ENCODE measurements at regions not wholly inside any gene's neighbourhood (a gene's known extent, or its start where the extent isn't known, plus 50 kb on each side); places are given as distances from the start of the nearest gene placed in this dataset.
"Not testable (repeated sequence)": the region's sequence is repeated elsewhere in the genome, so short reads cannot be mapped to it uniquely, and the experiment has no call there.

DNA sequence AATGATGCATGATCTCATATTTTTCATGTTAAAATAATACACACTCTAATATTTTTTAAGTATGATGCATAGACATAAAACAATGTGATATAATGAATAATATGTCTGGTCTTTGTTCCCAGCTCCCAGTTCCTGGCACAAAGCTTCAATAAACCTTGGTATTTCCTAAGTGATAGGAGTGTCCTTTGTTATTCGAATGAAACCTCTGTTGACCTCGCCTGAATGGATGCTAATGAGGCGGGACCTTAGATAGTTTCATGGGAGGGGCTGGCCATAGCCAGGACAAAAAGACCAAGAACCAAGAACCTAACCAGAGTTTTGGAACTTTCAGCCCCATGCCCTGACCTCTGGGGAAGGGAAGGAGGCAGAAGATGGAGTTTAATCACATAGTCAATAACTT, 257.7 kb upstream of the COPS8 start:
- no peak overlapping the region for H2AFZ ChIP-seq (ENCODE audit: low read length, unreplicated experiment)
- peaks cover 8% of the 10 kb centered on the region; the same call in 1 of the 2 replicates for H3K27me3 ChIP-seq (ENCODE audit: insufficient read depth, low read length)
- no peak overlapping the region for H3K4me3 ChIP-seq (ENCODE audit: low read depth, low read length)
- H3K36me3 ChIP-seq (ENCODE audit: insufficient read depth, low read length): no peaks in the 10 kb centered on the region
- no peaks in the 10 kb centered on the region for H3K4me1 ChIP-seq (ENCODE audit: control insufficient read depth, insufficient read depth, low read length, unreplicated experiment)
- H3K79me2 ChIP-seq (ENCODE audit: control insufficient read depth, insufficient read depth, low read length, unreplicated experiment): no peaks in the 10 kb centered on the region
- H3K27ac ChIP-seq (ENCODE audit: low read depth, low read length): no peak overlapping the region

DNA sequence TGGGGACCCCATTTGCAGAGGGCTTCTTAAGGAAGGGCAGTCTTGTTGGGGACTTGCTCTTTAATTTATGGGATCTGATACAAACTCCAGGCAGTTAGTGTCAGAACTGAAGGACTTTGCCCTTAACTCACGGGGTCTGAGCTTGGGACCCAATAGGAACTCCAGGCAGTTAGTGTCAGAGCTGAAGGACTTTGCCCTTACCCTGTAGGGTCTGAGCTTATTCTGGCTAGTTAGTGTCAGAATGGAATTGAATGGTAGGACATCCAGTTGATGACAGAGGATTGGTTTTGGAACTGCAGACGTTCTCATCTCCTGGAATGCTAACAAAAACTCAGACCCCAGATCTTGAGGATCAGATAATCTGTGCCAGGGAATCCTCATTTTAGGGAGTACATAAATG, 256.9 kb upstream of the COPS8 start:
- no peak overlapping the region for H2AFZ ChIP-seq (ENCODE audit: low read length, unreplicated experiment)
- H3K27me3 ChIP-seq (ENCODE audit: insufficient read depth, low read length): peaks cover 8% of the 10 kb centered on the region; the same call in 1 of the 2 replicates
- H3K4me3 ChIP-seq (ENCODE audit: low read depth, low read length): no peak overlapping the region
- no peaks in the 10 kb centered on the region for H3K4me1 ChIP-seq (ENCODE audit: control insufficient read depth, insufficient read depth, low read length, unreplicated experiment)
- no peaks in the 10 kb centered on the region for H3K79me2 ChIP-seq (ENCODE audit: control insufficient read depth, insufficient read depth, low read length, unreplicated experiment)
- H3K36me3 ChIP-seq (ENCODE audit: insufficient read depth, low read length): no peaks in the 10 kb centered on the region
- H3K27ac ChIP-seq (ENCODE audit: low read depth, low read length): no peak overlapping the region

DNA sequence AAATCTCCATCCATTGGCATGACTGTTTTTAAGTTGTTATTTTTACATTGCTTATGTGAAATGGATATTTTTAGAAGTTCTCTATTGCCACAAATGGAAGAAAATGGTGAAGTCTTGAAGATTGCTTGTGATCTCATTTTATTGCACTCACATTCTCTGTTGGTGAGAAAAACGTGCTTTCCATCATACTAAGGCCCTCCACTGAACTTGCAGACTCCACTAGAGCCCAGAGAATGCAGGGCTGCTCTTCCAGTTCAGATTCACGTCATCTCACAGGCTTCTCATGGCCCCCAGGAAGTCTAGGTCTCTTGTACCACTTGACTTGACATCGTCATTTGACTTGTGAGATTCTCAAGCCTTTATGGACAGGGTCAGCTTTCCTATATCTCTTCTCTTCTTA, 254.8 kb upstream of the COPS8 start:
- H3K4me1 ChIP-seq (ENCODE audit: control insufficient read depth, insufficient read depth, low read length, unreplicated experiment): no peaks in the 10 kb centered on the region
- H3K4me3 ChIP-seq (ENCODE audit: low read depth, low read length): no peak overlapping the region
- peaks cover 8% of the 10 kb centered on the region; the same call in 1 of the 2 replicates for H3K27me3 ChIP-seq (ENCODE audit: insufficient read depth, low read length)
- H2AFZ ChIP-seq (ENCODE audit: low read length, unreplicated experiment): no peak overlapping the region
- H3K27ac ChIP-seq (ENCODE audit: low read depth, low read length): no peak overlapping the region
- no peaks in the 10 kb centered on the region for H3K79me2 ChIP-seq (ENCODE audit: control insufficient read depth, insufficient read depth, low read length, unreplicated experiment)
- no peaks in the 10 kb centered on the region for H3K36me3 ChIP-seq (ENCODE audit: insufficient read depth, low read length)

DNA sequence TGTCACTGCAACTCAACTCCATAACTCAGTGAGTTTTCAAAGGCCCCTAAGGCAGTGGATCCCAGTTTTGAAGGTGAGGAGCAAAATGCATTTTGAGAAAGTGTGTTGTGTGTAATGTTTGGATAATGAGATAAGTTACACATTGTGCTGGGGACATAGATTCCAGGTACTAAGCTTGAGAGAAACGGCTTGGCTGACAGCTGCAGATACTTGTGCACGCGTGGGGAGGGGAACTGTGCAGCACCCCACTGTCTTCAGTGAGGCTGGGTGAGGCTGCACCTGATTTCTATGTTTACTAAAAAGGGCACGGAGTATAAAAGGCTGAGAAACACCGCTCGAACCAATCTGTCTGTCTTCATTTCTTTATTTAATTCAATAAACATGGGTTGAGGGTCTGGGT, 254.0 kb upstream of the COPS8 start:
- Histone ChIP-seq H3K27ac (ENCODE audit: low read depth, low read length) (no peak overlapping the region), H2AFZ (ENCODE audit: low read length, unreplicated experiment) (no peak overlapping the region), H3K4me1 (ENCODE audit: control insufficient read depth, insufficient read depth, low read length, unreplicated experiment) (no peaks in the 10 kb centered on the region), H3K4me3 (ENCODE audit: low read depth, low read length) (no peak overlapping the region), H3K79me2 (ENCODE audit: control insufficient read depth, insufficient read depth, low read length, unreplicated experiment) (no peaks in the 10 kb centered on the region), H3K27me3 (ENCODE audit: insufficient read depth, low read length) (peaks cover 8% of the 10 kb centered on the region; the same call in 1 of the 2 replicates), H3K36me3 (ENCODE audit: insufficient read depth, low read length) (no peaks in the 10 kb centered on the region)

DNA sequence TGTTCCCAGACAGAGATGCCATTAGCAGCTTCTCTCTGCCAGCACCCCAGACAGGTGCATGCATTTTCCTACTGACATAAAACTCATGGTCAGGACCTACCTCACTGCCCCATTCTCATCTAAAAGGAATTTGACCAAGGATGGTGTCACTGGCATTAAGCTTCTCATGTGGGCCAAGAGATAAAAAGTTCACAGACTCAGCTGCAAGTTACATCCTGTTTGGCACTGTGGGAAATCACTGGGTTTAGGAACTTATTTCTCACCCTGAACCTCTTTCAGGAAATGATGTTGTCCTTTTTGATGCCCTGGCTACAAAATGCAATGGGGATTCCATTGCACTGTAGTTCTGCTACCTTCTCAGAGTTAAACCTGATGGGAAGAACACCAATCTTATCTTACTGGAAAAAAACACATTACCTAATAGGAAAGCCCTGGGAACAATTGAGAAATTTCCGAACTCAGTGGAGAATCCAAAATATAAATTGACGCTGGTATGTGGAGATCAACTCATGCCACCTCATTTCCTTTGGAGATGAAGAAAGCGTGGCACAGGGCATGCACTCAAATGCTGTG, 252.1 kb upstream of the COPS8 start:
- H3K27ac ChIP-seq (ENCODE audit: low read depth, low read length): peak overlapping the region; percentile 43; the same call in 1 of the 2 replicates
- H3K27me3 ChIP-seq (ENCODE audit: insufficient read depth, low read length): peaks cover 11% of the 10 kb centered on the region; the same call in 1 of the 2 replicates
- H3K79me2 ChIP-seq (ENCODE audit: control insufficient read depth, insufficient read depth, low read length, unreplicated experiment): no peaks in the 10 kb centered on the region
- H2AFZ ChIP-seq (ENCODE audit: low read length, unreplicated experiment): no peak overlapping the region
- H3K36me3 ChIP-seq (ENCODE audit: insufficient read depth, low read length): no peaks in the 10 kb centered on the region
- no peak overlapping the region for H3K4me3 ChIP-seq (ENCODE audit: low read depth, low read length)
- no peaks in the 10 kb centered on the region for H3K4me1 ChIP-seq (ENCODE audit: control insufficient read depth, insufficient read depth, low read length, unreplicated experiment)

DNA sequence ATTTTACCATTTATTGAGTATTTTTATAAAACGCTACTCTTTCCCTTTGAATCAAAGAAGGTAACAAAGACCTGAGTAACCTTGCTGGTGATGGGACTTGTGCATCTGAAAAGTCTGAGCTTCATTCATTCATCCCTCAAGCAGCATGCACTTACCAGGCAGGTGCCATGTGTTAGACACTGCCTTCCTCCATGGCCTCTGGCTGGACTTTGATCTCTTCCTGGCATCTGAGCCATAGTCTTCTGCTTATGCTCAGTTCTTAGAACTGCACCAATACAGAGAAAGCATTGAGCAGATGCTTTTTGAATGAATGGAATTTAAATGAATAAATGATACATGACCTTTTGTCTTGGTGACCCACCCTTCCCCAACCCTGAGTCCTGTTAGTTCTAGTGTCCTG, 251.4 kb upstream of the COPS8 start:
- no peak overlapping the region for H3K4me3 ChIP-seq (ENCODE audit: low read depth, low read length)
- H3K27me3 ChIP-seq (ENCODE audit: insufficient read depth, low read length): peaks cover 11% of the 10 kb centered on the region; the same call in 1 of the 2 replicates
- H3K36me3 ChIP-seq (ENCODE audit: insufficient read depth, low read length): no peaks in the 10 kb centered on the region
- H3K27ac ChIP-seq (ENCODE audit: low read depth, low read length): peak overlapping the region; percentile 43; the same call in 1 of the 2 replicates
- H3K79me2 ChIP-seq (ENCODE audit: control insufficient read depth, insufficient read depth, low read length, unreplicated experiment): no peaks in the 10 kb centered on the region
- no peak overlapping the region for H2AFZ ChIP-seq (ENCODE audit: low read length, unreplicated experiment)
- no peaks in the 10 kb centered on the region for H3K4me1 ChIP-seq (ENCODE audit: control insufficient read depth, insufficient read depth, low read length, unreplicated experiment)

DNA sequence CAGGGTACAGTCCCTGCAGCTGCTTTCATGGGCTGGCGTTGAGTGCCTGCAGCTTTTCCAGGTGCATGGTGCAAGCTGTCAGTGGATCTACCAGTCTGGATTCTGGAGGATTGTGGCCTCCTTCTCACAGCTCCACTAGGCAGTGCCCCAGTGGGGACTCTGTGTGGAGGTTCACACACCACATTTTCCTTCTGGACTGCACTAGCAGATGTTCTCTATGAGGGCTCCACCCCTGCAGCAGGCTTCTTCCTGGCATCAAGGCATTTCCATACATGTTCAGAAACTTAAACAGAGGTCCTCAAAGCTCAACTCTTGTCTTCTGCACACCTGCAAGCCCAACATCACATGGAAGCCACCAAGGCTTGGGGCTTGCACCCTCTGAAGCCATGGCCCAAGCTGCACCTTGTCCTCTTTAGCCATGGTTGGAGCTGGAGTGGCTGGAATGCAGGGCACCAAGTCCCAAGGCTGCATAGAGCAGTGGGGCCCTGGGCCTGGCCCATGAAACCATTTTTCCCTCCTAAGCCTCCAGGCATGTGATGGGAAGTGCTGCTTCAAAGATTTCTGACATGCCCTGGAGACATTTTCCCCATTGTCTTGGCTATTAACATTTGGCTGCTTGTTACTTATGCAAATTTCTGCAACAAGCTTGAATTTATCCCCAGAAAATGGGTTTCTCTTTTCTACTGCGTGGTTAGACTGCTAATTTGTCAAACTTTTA, 250.2 kb upstream of the COPS8 start:
- Histone ChIP-seq H3K27ac (ENCODE audit: low read depth, low read length) (no peak overlapping the region), H3K4me1 (ENCODE audit: control insufficient read depth, insufficient read depth, low read length, unreplicated experiment) (no peaks in the 10 kb centered on the region)

DNA sequence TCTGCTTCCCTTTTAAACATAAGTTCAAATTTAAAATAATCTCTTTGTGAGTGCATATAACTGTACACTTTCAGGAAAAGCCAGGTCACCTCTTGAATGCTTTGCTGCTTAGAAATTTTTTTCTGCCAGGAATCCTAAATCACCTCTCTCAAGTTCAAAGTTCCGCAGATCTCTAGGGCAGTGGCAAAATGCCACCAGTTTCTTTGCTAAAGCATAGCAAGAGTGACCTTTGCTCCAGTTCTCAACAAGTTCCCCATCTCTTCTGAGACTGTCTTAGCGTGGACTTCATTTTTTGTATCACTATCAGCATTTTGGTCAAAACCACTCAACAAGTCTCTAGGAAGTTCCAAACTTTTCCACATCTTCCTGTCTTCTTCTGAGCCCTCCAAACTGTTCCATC, 249.7 kb upstream of the COPS8 start:
- H3K4me3 ChIP-seq (ENCODE audit: low read depth, low read length); H3K4me1 ChIP-seq (ENCODE audit: control insufficient read depth, insufficient read depth, low read length, unreplicated experiment); H3K27ac ChIP-seq (ENCODE audit: low read depth, low read length); H2AFZ ChIP-seq (ENCODE audit: low read length, unreplicated experiment); H3K36me3 ChIP-seq (ENCODE audit: insufficient read depth, low read length); H3K79me2 ChIP-seq (ENCODE audit: control insufficient read depth, insufficient read depth, low read length, unreplicated experiment): not testable (repeated sequence)
- H3K27me3 ChIP-seq (ENCODE audit: insufficient read depth, low read length): peaks cover 11% of the 10 kb centered on the region; the same call in 1 of the 2 replicates

More for the DNA sequence above, 250.2 kb upstream of the COPS8 start:
- Histone ChIP-seq H3K79me2 (ENCODE audit: control insufficient read depth, insufficient read depth, low read length, unreplicated experiment) (no peaks in the 10 kb centered on the region), H3K36me3 (ENCODE audit: insufficient read depth, low read length) (no peaks in the 10 kb centered on the region), H3K4me3 (ENCODE audit: low read depth, low read length) (no peak overlapping the region), H2AFZ (ENCODE audit: low read length, unreplicated experiment) (no peak overlapping the region), H3K27me3 (ENCODE audit: insufficient read depth, low read length) (peaks cover 11% of the 10 kb centered on the region; the same call in 1 of the 2 replicates)

DNA sequence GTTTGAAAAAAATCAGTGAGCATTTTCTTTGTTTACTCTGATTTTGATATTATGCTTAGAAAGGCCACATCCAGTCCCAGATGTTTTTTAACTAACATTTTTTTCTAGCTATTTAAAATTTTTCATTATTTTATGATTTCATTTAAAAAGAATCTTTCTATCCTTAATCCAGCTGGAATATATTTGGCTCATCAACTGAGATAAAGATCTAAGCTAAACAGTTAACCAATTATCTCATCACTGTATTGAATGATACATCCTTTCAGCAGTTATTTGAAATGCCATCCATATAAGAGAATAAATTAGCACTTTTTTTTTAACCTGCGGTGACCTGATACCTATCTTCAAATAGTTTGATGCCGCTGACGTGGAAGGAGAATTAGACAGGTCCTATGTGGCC, 245.5 kb upstream of the COPS8 start:
- no peaks in the 10 kb centered on the region for H3K79me2 ChIP-seq (ENCODE audit: control insufficient read depth, insufficient read depth, low read length, unreplicated experiment)
- H3K27me3 ChIP-seq (ENCODE audit: insufficient read depth, low read length): peaks cover 16% of the 10 kb centered on the region
- H2AFZ ChIP-seq (ENCODE audit: low read length, unreplicated experiment): no peak overlapping the region
- no peaks in the 10 kb centered on the region for H3K4me1 ChIP-seq (ENCODE audit: control insufficient read depth, insufficient read depth, low read length, unreplicated experiment)
- H3K27ac ChIP-seq (ENCODE audit: low read depth, low read length): no peak overlapping the region
- no peaks in the 10 kb centered on the region for H3K36me3 ChIP-seq (ENCODE audit: insufficient read depth, low read length)
- H3K4me3 ChIP-seq (ENCODE audit: low read depth, low read length): no peak overlapping the region

DNA sequence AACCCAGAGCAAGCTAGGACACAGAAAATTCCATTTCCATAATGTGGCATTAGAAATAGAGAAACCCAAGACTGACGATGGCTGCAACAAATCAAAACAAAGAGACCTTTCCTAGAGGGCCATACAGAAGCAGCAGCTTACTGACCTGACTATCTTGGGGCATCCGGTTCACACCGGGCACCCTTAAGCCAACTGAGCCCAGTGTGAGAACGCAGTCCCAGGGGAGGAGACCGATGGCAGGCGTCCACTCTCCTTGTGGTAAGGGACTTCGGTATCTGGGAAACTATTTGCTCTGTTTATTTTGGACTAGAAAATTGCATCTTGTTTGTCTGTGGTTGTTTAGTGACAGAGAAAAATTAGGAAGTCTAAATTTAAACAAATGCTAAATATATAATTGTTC, 244.8 kb upstream of the COPS8 start:
- no peaks in the 10 kb centered on the region for H3K36me3 ChIP-seq (ENCODE audit: insufficient read depth, low read length)
- H3K4me3 ChIP-seq (ENCODE audit: low read depth, low read length): no peak overlapping the region
- no peaks in the 10 kb centered on the region for H3K79me2 ChIP-seq (ENCODE audit: control insufficient read depth, insufficient read depth, low read length, unreplicated experiment)
- peaks cover 16% of the 10 kb centered on the region; the same call in 1 of the 2 replicates for H3K27me3 ChIP-seq (ENCODE audit: insufficient read depth, low read length)
- H3K27ac ChIP-seq (ENCODE audit: low read depth, low read length): no peak overlapping the region
- no peak overlapping the region for H2AFZ ChIP-seq (ENCODE audit: low read length, unreplicated experiment)
- no peaks in the 10 kb centered on the region for H3K4me1 ChIP-seq (ENCODE audit: control insufficient read depth, insufficient read depth, low read length, unreplicated experiment)

DNA sequence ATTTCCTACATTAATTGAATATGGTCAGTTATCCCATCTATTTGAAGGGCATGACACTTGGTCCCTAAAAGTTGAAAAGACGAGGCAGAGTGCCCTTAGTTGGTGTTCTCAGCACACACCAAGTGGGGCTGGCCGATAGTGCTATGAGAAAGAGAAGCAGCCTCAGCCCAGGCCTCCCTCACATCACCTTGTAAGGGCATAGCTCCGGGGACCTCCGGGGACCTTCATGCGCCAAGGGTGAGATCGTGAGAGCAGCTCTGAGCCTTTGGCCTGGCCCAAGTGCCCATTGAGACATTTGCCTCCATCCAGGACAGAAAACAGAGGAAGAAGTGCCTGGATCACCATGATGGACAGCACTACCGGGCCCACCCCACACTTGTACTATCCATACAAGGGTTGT, 244.3 kb upstream of the COPS8 start:
- H2AFZ ChIP-seq (ENCODE audit: low read length, unreplicated experiment): no peak overlapping the region
- H3K4me1 ChIP-seq (ENCODE audit: control insufficient read depth, insufficient read depth, low read length, unreplicated experiment): no peaks in the 10 kb centered on the region
- H3K27ac ChIP-seq (ENCODE audit: low read depth, low read length): no peak overlapping the region
- no peaks in the 10 kb centered on the region for H3K79me2 ChIP-seq (ENCODE audit: control insufficient read depth, insufficient read depth, low read length, unreplicated experiment)
- H3K4me3 ChIP-seq (ENCODE audit: low read depth, low read length): no peak overlapping the region
- peaks cover 16% of the 10 kb centered on the region; the same call in 1 of the 2 replicates for H3K27me3 ChIP-seq (ENCODE audit: insufficient read depth, low read length)
- H3K36me3 ChIP-seq (ENCODE audit: insufficient read depth, low read length): no peaks in the 10 kb centered on the region
